ENCODE measurements at regions not wholly inside any gene's neighbourhood (a gene's known extent, or its start where the extent isn't known, plus 50 kb on each side); places are given as distances from the start of the nearest gene placed in this dataset.

GRCh38 chr4:67071641-67072040 is 473.7 kb downstream of the CENPC start (continued):
- TF ChIP-seq ZGPAT (CRISPR knock-in tag; IDR thresholded peaks at IDR 0.05) (no peak), ZNF503 (CRISPR knock-in tag; IDR thresholded peaks at IDR 0.05) (no peak), PHF8 (CRISPR knock-in tag; IDR thresholded peaks at IDR 0.05) (no peak), CENPBD1 (CRISPR knock-in tag; IDR thresholded peaks at IDR 0.05; ENCODE audit: borderline replicate concordance, low read depth) (no peak), TOE1 (CRISPR knock-in tag; IDR thresholded peaks at IDR 0.05) (no peak), ARHGAP35 (CRISPR knock-in tag; IDR thresholded peaks at IDR 0.05; ENCODE audit: borderline replicate concordance) (no peak), CTCF (CRISPR knock-in tag; IDR thresholded peaks at IDR 0.05) (no peak), ZSCAN25 (CRISPR knock-in tag; IDR thresholded peaks at IDR 0.05) (no peak), ZNF44 (CRISPR knock-in tag; IDR thresholded peaks at IDR 0.05) (no peak), ZBTB25 (CRISPR knock-in tag; IDR thresholded peaks at IDR 0.05) (no peak)

All from HepG2 (cell line).